ENCODE measurements at regions not wholly inside any gene's neighbourhood (a gene's known extent, or its start where the extent isn't known, plus 50 kb on each side); places are given as distances from the start of the nearest gene placed in this dataset.
"Not testable (repeated sequence)": the region's sequence is repeated elsewhere in the genome, so short reads cannot be mapped to it uniquely, and the experiment has no call there.

GRCh38 chr9:39579000-39579399 is 223.5 kb downstream of the SPATA31A1 start:
- TF ChIP-seq, protein P1, sequence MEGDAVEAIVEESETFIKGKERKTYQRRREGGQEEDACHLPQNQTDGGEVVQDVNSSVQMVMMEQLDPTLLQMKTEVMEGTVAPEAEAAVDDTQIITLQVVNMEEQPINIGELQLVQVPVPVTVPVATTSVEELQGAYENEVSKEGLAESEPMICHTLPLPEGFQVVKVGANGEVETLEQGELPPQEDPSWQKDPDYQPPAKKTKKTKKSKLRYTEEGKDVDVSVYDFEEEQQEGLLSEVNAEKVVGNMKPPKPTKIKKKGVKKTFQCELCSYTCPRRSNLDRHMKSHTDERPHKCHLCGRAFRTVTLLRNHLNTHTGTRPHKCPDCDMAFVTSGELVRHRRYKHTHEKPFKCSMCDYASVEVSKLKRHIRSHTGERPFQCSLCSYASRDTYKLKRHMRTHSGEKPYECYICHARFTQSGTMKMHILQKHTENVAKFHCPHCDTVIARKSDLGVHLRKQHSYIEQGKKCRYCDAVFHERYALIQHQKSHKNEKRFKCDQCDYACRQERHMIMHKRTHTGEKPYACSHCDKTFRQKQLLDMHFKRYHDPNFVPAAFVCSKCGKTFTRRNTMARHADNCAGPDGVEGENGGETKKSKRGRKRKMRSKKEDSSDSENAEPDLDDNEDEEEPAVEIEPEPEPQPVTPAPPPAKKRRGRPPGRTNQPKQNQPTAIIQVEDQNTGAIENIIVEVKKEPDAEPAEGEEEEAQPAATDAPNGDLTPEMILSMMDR (IDR thresholded peaks at IDR 0.05), result not testable (repeated sequence)
- TF ChIP-seq EP300, POLR2A (IDR thresholded peaks at IDR 0.05): not testable (repeated sequence)

Data from gastroesophageal sphincter (tissue), 3 donors.